PC-9 (cell line): ENCODE measurements at regions not wholly inside any gene's neighbourhood (a gene's known extent, or its start where the extent isn't known, plus 50 kb on each side); places are given as distances from the start of the nearest gene placed in this dataset.

Source experiments
- EZH2 ChIP-seq: fragments of 200-600 bp; sonication (generic); IDR thresholded peaks from 2 replicates; pipeline ENCODE4 v1.8.0; 2017; ENCODE audit warnings: antibody characterized with exemption, low read depth
- TF ChIP-seq, protein P1 (sequence below): fragments of 200-600 bp; sonication (generic); conservative IDR thresholded peaks from 2 replicates; pipeline ENCODE4 v1.6.1; 2017; ENCODE audit warnings: mixed run types, antibody characterized with exemption, mild to moderate bottlenecking, moderate library complexity

DNA sequence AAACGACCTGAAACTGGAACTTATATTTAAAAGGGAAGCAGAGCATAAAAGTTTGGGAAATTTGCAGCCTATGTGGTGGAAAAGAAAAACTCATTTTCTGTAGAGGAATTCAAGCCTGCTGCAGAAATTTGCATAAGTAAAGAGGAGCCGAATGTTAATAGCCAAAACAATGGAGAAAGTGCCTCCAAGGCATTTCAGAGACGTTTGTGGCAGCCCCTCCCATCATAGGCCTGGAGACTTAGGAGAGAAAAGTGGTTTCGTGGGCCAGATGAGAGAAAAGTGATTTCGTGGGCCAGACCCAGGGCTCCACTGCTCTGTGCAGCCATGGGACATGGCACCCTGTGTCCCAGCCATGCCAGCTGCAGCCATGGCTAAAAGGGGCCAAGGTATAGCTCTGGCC is 361.9 kb downstream of the PCDH19 start:
- TF ChIP-seq, protein P1, sequence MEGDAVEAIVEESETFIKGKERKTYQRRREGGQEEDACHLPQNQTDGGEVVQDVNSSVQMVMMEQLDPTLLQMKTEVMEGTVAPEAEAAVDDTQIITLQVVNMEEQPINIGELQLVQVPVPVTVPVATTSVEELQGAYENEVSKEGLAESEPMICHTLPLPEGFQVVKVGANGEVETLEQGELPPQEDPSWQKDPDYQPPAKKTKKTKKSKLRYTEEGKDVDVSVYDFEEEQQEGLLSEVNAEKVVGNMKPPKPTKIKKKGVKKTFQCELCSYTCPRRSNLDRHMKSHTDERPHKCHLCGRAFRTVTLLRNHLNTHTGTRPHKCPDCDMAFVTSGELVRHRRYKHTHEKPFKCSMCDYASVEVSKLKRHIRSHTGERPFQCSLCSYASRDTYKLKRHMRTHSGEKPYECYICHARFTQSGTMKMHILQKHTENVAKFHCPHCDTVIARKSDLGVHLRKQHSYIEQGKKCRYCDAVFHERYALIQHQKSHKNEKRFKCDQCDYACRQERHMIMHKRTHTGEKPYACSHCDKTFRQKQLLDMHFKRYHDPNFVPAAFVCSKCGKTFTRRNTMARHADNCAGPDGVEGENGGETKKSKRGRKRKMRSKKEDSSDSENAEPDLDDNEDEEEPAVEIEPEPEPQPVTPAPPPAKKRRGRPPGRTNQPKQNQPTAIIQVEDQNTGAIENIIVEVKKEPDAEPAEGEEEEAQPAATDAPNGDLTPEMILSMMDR = no peak
- no peak for TF ChIP-seq EZH2
